AG04450 (cell line): ENCODE measurements at regions not wholly inside any gene's neighbourhood (a gene's known extent, or its start where the extent isn't known, plus 50 kb on each side); places are given as distances from the start of the nearest gene placed in this dataset.
"Not testable (repeated sequence)": the region's sequence is repeated elsewhere in the genome, so short reads cannot be mapped to it uniquely, and the experiment has no call there.

ENCODE experiments used
- CTCF ChIA-PET: fragments of 300-600, 350-600 bp; formaldehyde crosslinking; extraction: SDS; loops from one replicate; lab custom pipeline; 2022; ENCODE audit warnings: antibody characterized with exemption, inconsistent platforms; lab: Charles Lee
- POLR2A ChIA-PET: fragments of 350-600 bp; formaldehyde crosslinking; extraction: SDS; loops from one replicate; lab custom pipeline; 2021; ENCODE audit warnings: antibody characterized with exemption, inconsistent platforms; lab: Yijun Ruan, JAX
- DNase-seq: peaks from one replicate; pipeline ENCODE4 v3.0.0-alpha.2; 2011; ENCODE audit warnings: low read depth, low spot score
- H3K27ac ChIP-seq: one replicate; pipeline ENCODE4 v1.5.1; 2012; ENCODE audit warnings: low read depth, low read length, control low read depth
- H3K27me3 ChIP-seq: one replicate; pipeline ENCODE4 v1.6.0; 2012; ENCODE audit warnings: low read length; ENCODE audit not compliant: control insufficient read depth, insufficient read depth
- H3K4me3 ChIP-seq: 2 replicates; pipeline ENCODE4 v1.5.1; 2011; ENCODE audit warnings: mild to moderate bottlenecking, low read depth, low read length, control low read depth
- H3K9me3 ChIP-seq: 2 replicates; pipeline ENCODE4 v1.5.1; 2012; ENCODE audit warnings: low read length; ENCODE audit not compliant: control insufficient read depth, insufficient read depth
- CTCF ChIP-seq: IDR thresholded peaks from 2 replicates; pipeline ENCODE4 v1.5.1; 2011; ENCODE audit warnings: low read depth, low read length, control low read depth, inconsistent platforms

- DNase-seq: no peak
- ChIA-PET CTCF (interaction anchor here (0.5 to 0.7 kb wide), 2 partner anchors 8 to 27 kb away, joined by 3 to 6 read pairs; no protein-coding TSS in a partner anchor), POLR2A (no interaction called here)
- no peak for TF ChIP-seq CTCF
- peaks cover 37% of the 10 kb centered on the region for H3K27me3 ChIP-seq
- peaks cover 12% of the 10 kb centered on the region for H3K9me3 ChIP-seq
- H3K4me3 ChIP-seq: no peak overlapping the region
- no peak overlapping the region for H3K27ac ChIP-seq
These were observed 90.0 kb upstream of the CTDP1 start for GRCh38 chr18:79589601-79590091.

GRCh38 chr18:79590191-79591031 lies 89.2 kb upstream of the CTDP1 start:
- TF ChIP-seq CTCF: no peak
- DNase-seq: no peak
- Histone ChIP-seq H3K27me3 (peaks cover 39% of the 10 kb centered on the region), H3K27ac (no peak overlapping the region), H3K4me3 (no peak overlapping the region), H3K9me3 (peaks cover 12% of the 10 kb centered on the region)
- POLR2A ChIA-PET: no interaction called here
- CTCF ChIA-PET: interaction anchor here (0.5 to 1.3 kb wide), 2 partner anchors 26 to 212 kb away, joined by 3 to 6 read pairs; no protein-coding TSS in a partner anchor

GRCh38 chr18:79591032-79591308 lies 88.6 kb upstream of the CTDP1 start:
- Histone ChIP-seq H3K9me3 (peaks cover 12% of the 10 kb centered on the region), H3K4me3 (no peak overlapping the region), H3K27ac (no peak overlapping the region), H3K27me3 (peaks cover 44% of the 10 kb centered on the region)
- no peak for DNase-seq
- no peak for TF ChIP-seq CTCF
- ChIA-PET CTCF (interaction anchor here (1.3 kb wide), 1 partner anchor 213 kb away, joined by 3 read pairs; no protein-coding TSS in a partner anchor), POLR2A (no interaction called here)

- H3K4me3 ChIP-seq, H3K27ac ChIP-seq, DNase-seq, POLR2A ChIA-PET: not testable (repeated sequence)
- CTCF ChIA-PET: interaction anchor here (0.7 kb wide), 1 partner anchor 214 kb away, joined by 3 read pairs; no protein-coding TSS in a partner anchor
- H3K9me3 ChIP-seq: peaks cover 12% of the 10 kb centered on the region
- peaks cover 41% of the 10 kb centered on the region for H3K27me3 ChIP-seq
These were observed 86.9 kb upstream of the CTDP1 start for GRCh38 chr18:79592684-79593083.

GRCh38 chr18:79595876-79596374 lies 83.7 kb upstream of the CTDP1 start:
- CTCF ChIA-PET: no interaction called here
- Histone ChIP-seq H3K4me3 (no peak overlapping the region), H3K9me3 (peaks cover 3% of the 10 kb centered on the region), H3K27me3 (peaks cover 43% of the 10 kb centered on the region), H3K27ac (no peak overlapping the region)
- no peak for DNase-seq
- POLR2A ChIA-PET: no interaction called here
- TF ChIP-seq CTCF: no peak
